Astrocyte of the spinal cord (primary cell): ENCODE measurements at regions not wholly inside any gene's neighbourhood (a gene's known extent, or its start where the extent isn't known, plus 50 kb on each side); places are given as distances from the start of the nearest gene placed in this dataset.

Experiments
- DNase-seq: peaks from one replicate; pipeline ENCODE4 v3.0.0; 2011; ENCODE audit warnings: low read depth, low spot score
- H3K4me3 ChIP-seq: 2 replicates; pipeline ENCODE4 v1.5.1; 2011; ENCODE audit warnings: low read depth, mild to moderate bottlenecking, low read length, moderate library complexity
- CTCF ChIP-seq: IDR thresholded peaks from 2 replicates; pipeline ENCODE4 v1.5.1; 2012; ENCODE audit warnings: low read depth, mild to moderate bottlenecking, low read length, inconsistent platforms
- in situ Hi-C: cut with HindIII; loops from 2 replicates; pipeline ENCODE4 v1.10.0; 2017; ENCODE audit warnings: low sequenced_read_pairs

DNA sequence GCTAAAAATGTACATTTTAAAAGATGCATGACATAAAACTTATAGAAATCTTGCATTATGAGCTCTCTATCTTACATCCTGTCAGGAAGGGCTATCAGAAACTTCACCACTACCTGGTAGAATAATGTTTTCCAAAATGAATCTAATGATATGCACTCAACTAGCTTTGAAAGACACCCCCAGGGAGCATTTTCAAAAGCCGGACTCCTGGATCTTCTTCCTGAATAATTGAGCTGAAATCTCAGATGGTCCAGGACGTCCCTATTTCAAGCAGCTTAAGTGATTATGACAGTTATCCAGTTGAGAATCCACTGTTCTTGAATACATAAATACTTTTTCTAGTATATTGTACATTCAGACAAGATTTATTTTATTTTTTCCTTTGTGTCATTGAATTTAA lies 200.6 kb upstream of the MGAT4C start:
- H3K4me3 ChIP-seq: no peak overlapping the region
- in situ Hi-C loops: no loop called here
- TF ChIP-seq CTCF: no peak
- DNase-seq: no peak

GRCh38 chr12:86456241-86456640 lies 200.1 kb upstream of the MGAT4C start:
- in situ Hi-C loops: no loop called here
- no peak for TF ChIP-seq CTCF
- H3K4me3 ChIP-seq: no peak overlapping the region
- DNase-seq: no peak

GRCh38 chr12:86445356-86445755 lies 189.2 kb upstream of the MGAT4C start:
- no peak overlapping the region for H3K4me3 ChIP-seq
- no peak for DNase-seq
- in situ Hi-C loops: no loop called here
- no peak for TF ChIP-seq CTCF

DNA sequence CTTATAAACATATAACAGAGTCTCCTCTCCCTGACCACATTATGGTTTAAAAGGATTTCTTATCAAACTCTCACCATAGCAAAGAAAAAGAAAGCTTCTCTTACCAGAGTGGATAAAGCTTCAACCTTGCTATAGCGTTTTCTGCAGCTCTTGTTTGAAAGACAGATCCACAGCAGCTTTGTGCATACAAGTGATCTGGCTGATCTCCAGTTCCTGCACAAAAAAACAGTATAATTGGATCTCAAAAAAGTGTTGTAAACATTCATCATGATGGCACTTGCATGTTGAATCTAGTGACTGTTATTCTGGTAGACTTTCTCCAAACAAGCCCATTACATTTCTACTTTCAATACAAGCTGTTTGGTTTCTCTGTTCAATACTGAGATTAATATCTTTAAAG lies 178.9 kb upstream of the MGAT4C start:
- no peak for DNase-seq
- in situ Hi-C loops: no loop called here
- H3K4me3 ChIP-seq: no peak overlapping the region
- TF ChIP-seq CTCF: no peak

- in situ Hi-C loops: no loop called here
- DNase-seq: no peak
These were observed 173.6 kb upstream of the MGAT4C start for GRCh38 chr12:86429824-86430223.

GRCh38 chr12:86421333-86421732 lies 165.1 kb upstream of the MGAT4C start:
- in situ Hi-C loops: no loop called here
- DNase-seq: no peak

More at GRCh38 chr12:86429824-86430223, 173.6 kb upstream of the MGAT4C start:
- H3K4me3 ChIP-seq: no peak overlapping the region
- no peak for TF ChIP-seq CTCF

More at GRCh38 chr12:86421333-86421732, 165.1 kb upstream of the MGAT4C start:
- no peak for TF ChIP-seq CTCF
- H3K4me3 ChIP-seq: no peak overlapping the region
